Sigmoid colon (tissue), 3 donors: ENCODE measurements at regions not wholly inside any gene's neighbourhood (a gene's known extent, or its start where the extent isn't known, plus 50 kb on each side); places are given as distances from the start of the nearest gene placed in this dataset.

Source experiments
- CTCF ChIP-seq, 4 experiments: fragments of 450-650 bp in 3 of 4; fragments of 200-600 bp in 1 of 4; IDR thresholded peaks; one replicate each; pipeline ENCODE4 v1.5.1; 2016 to 2019; ENCODE audit warnings: antibody characterized with exemption in 4 of 4, mild to moderate bottlenecking in 3 of 4, moderate library complexity in 2 of 4
- POLR2A ChIP-seq, 2 donors: fragments of 450-650 bp; IDR thresholded peaks; one replicate each; pipeline ENCODE4 v1.6.1; 2016; ENCODE audit warnings: antibody characterized with exemption in 2 of 2, mild to moderate bottlenecking in 2 of 2, moderate library complexity in 2 of 2

GRCh38 chr11:27201454-27202302 is 161.1 kb downstream of the BBOX1 start:
- TF ChIP-seq POLR2A (IDR thresholded peaks at IDR 0.05) (no peak), CTCF (IDR thresholded peaks at IDR 0.05) (no peak)
